HepG2 (cell line): ENCODE measurements at regions not wholly inside any gene's neighbourhood (a gene's known extent, or its start where the extent isn't known, plus 50 kb on each side); places are given as distances from the start of the nearest gene placed in this dataset.

Experiments used
- ATAC-seq: fragments of 200-7000 bp; cut with Tn5 transposase; 3 replicates; pipeline ENCODE4 v1.9.1; 2020; ENCODE audit warnings: mild to moderate bottlenecking, moderate library complexity
- BruUV-seq: library from RNA; stranded (reverse); fragments of 400-500 nt; replicated peaks from 2 replicates; lab custom pipeline; 2021; lab: Mats Ljungman, UMichigan
- CTCF ChIA-PET: fragments of 300-600 bp; formaldehyde crosslinking; extraction: SDS; loops from one replicate; lab custom pipeline; 2021; ENCODE audit warnings: low total read pairs, inconsistent platforms, low intra/inter-chr PET ratio; lab: Yijun Ruan, JAX
- POLR2A ChIA-PET: fragments of 350-600 bp; sonication (Branson Sonifier 250); formaldehyde crosslinking; loops from one replicate; lab custom pipeline; 2020; ENCODE audit warnings: antibody characterized with exemption, inconsistent platforms; lab: Yijun Ruan, JAX
- DNase-seq: peaks from one replicate; pipeline ENCODE4 v3.0.0-alpha.2; 2015; ENCODE audit warnings: low spot score
- FAIRE-seq: peaks from 3 replicates; lab custom pipeline; 2011; peaks lifted over from hg19 to GRCh38; lab: Jason Lieb, UNC
- H2AFZ ChIP-seq: one replicate; pipeline ENCODE4 v1.6.1; 2011; ENCODE audit warnings: low read length, inconsistent platforms
- H3K27ac ChIP-seq: fragments of 300-600 bp; 3 replicates; pipeline ENCODE4 v1.8.0; 2011; ENCODE audit warnings: mixed run types, mild to moderate bottlenecking, mixed read lengths, low read length, inconsistent platforms; ENCODE audit not compliant: insufficient read depth; ENCODE audit errors: extremely low read length
- H3K27me3 ChIP-seq, 2 experiments: fragments of 200-600 bp in 1 of 2; 2 replicates in 1 of 2; 3 replicates in 1 of 2; pipeline versions ENCODE4 v1.6.0 to v1.8.0; 2011; ENCODE audit warnings: low read length in 2 of 2, mild to moderate bottlenecking in 2 of 2, moderate library complexity in 2 of 2, inconsistent platforms in 1 of 2; ENCODE audit not compliant: insufficient read depth in 2 of 2, control insufficient read depth in 1 of 2
- H3K36me3 ChIP-seq, 2 experiments: fragments of 200-600 bp in 1 of 2; replicated peaks in 1 of 2; 2 replicates in 1 of 2; 3 replicates in 1 of 2; pipeline versions ENCODE4 v1.5.1 to v1.8.0; 2011; ENCODE audit warnings: low read length in 2 of 2, inconsistent platforms in 1 of 2; ENCODE audit not compliant: insufficient read depth in 2 of 2, control insufficient read depth in 1 of 2
- H3K4me1 ChIP-seq: 2 replicates; pipeline ENCODE4 v1.5.1; 2012; ENCODE audit warnings: low read length, inconsistent platforms; ENCODE audit not compliant: insufficient read depth
- H3K4me2 ChIP-seq: 2 replicates; pipeline ENCODE4 v1.6.0; 2011; ENCODE audit warnings: low read depth, low read length, inconsistent platforms
- H3K4me3 ChIP-seq, 3 experiments: fragments of 200-600 bp in 1 of 3; sonication (generic), shearing (Covaris generic) in 1 of 3; replicated peaks in 1 of 3; 2 replicates each; pipeline ENCODE4 v1.5.1; 2011 to 2016; ENCODE audit warnings: low read length in 3 of 3, inconsistent platforms in 2 of 3, low read depth in 2 of 3, mild to moderate bottlenecking in 2 of 3, control low read depth in 1 of 3, mixed read lengths in 1 of 3; ENCODE audit not compliant: insufficient read depth in 1 of 3
- H3K79me2 ChIP-seq: one replicate; pipeline ENCODE4 v1.6.1; 2011; ENCODE audit warnings: low read length, inconsistent platforms; ENCODE audit not compliant: insufficient read depth
- H3K9ac ChIP-seq: 2 replicates; pipeline ENCODE4 v1.6.0; 2011; ENCODE audit warnings: mild to moderate bottlenecking, low read depth, low read length, inconsistent platforms; ENCODE audit not compliant: insufficient read depth
- H3K9me3 ChIP-seq: 2 replicates; pipeline ENCODE4 v1.5.1; 2012; ENCODE audit warnings: mild to moderate bottlenecking, low read length
- H4K20me1 ChIP-seq: 2 replicates; pipeline ENCODE4 v1.6.0; 2011; ENCODE audit warnings: inconsistent platforms, mild to moderate bottlenecking, low read length, moderate library complexity; ENCODE audit not compliant: insufficient read depth
- HMG20A ChIP-seq: IDR thresholded peaks from 2 replicates; pipeline ENCODE4 v1.6.1; 2016; ENCODE audit warnings: borderline replicate concordance
- KLF6 ChIP-seq: IDR thresholded peaks from 2 replicates; pipeline ENCODE4 v1.8.0; 2016; ENCODE audit warnings: missing biosample characterization, missing genetic modification reagents
- MED13 ChIP-seq: sonication (generic); formaldehyde crosslinking; IDR thresholded peaks from 2 replicates; pipeline ENCODE4 v1.5.0; 2020; ENCODE audit warnings: missing genetic modification reagents
- MYC ChIP-seq: sonication (generic); formaldehyde crosslinking; IDR thresholded peaks from 2 replicates; pipeline ENCODE4 v1.9.0; 2021; ENCODE audit warnings: missing genetic modification reagents, borderline replicate concordance
- RNF219 ChIP-seq: sonication (generic); formaldehyde crosslinking; IDR thresholded peaks from 2 replicates; pipeline ENCODE4 v1.5.0; 2020; ENCODE audit warnings: mild to moderate bottlenecking, missing genetic modification reagents
- SAFB2 ChIP-seq: sonication (generic); formaldehyde crosslinking; IDR thresholded peaks from 2 replicates; pipeline ENCODE4 v1.5.1; 2020; ENCODE audit warnings: missing genetic modification reagents, low read depth, mild to moderate bottlenecking, borderline replicate concordance
- SAP130 ChIP-seq: IDR thresholded peaks from 2 replicates; pipeline ENCODE4 v1.6.1; 2016; ENCODE audit warnings: low read depth
- SRY ChIP-seq: sonication (generic); formaldehyde crosslinking; IDR thresholded peaks from 2 replicates; pipeline ENCODE4 v1.8.0; 2022; ENCODE audit warnings: mild to moderate bottlenecking, missing genetic modification reagents
- ZMYM2 ChIP-seq: sonication (generic); formaldehyde crosslinking; IDR thresholded peaks from 2 replicates; pipeline ENCODE4 v1.8.0; 2022; ENCODE audit warnings: mild to moderate bottlenecking, missing genetic modification reagents
- ZNF101 ChIP-seq: sonication (generic); formaldehyde crosslinking; IDR thresholded peaks from 2 replicates; pipeline ENCODE4 v1.4.0; 2020; ENCODE audit warnings: mild to moderate bottlenecking, low read depth, missing genetic modification reagents, borderline replicate concordance
- ZNF205 ChIP-seq: IDR thresholded peaks from 2 replicates; pipeline ENCODE4 v1.6.1; 2018; ENCODE audit warnings: missing biosample characterization, missing genetic modification reagents
- ZNF34 ChIP-seq: sonication (generic); formaldehyde crosslinking; IDR thresholded peaks from 2 replicates; pipeline ENCODE4 v1.4.0; 2020; ENCODE audit warnings: mild to moderate bottlenecking, missing genetic modification reagents, borderline replicate concordance
- ZNF382 ChIP-seq: sonication (generic); formaldehyde crosslinking; IDR thresholded peaks from 2 replicates; pipeline ENCODE4 v1.5.0; 2020; ENCODE audit warnings: missing genetic modification reagents, mild to moderate bottlenecking, borderline replicate concordance
- ZNF446 ChIP-seq: sonication (generic); formaldehyde crosslinking; IDR thresholded peaks from 2 replicates; pipeline ENCODE4 v1.5.0; 2020; ENCODE audit warnings: mild to moderate bottlenecking, missing genetic modification reagents
- ZNF746 ChIP-seq: sonication (generic); formaldehyde crosslinking; IDR thresholded peaks from 2 replicates; pipeline ENCODE4 v1.8.0; 2022; ENCODE audit warnings: mild to moderate bottlenecking, missing genetic modification reagents
- WGBS: methylation state at CpG from one replicate; pipeline ENCODE4 v1.1.6; 2017; ENCODE audit warnings: low lambda C conversion rate; 5-methylcytosine and 5-hydroxymethylcytosine counted together
- in situ Hi-C: cut with HindIII; loops from 2 replicates; pipeline ENCODE4 v1.10.0; 2017; ENCODE audit warnings: low pct_unique_long_range_greater_than_20kb; ENCODE audit not compliant: extremely low pct_ligation_motif_present
- intact Hi-C: fragments of 100-400 bp; cut with micrococcal nuclease; formaldehyde crosslinking; loops from one replicate; pipeline ENCODE4 v1.10.0; 2022; ENCODE audit not compliant: unreplicated experiment
- TF ChIP-seq, protein P1 (sequence below): sonication (generic); formaldehyde crosslinking; IDR thresholded peaks from 2 replicates; pipeline ENCODE4 v1.4.0; 2020; ENCODE audit warnings: mild to moderate bottlenecking, missing genetic modification reagents

DNA sequence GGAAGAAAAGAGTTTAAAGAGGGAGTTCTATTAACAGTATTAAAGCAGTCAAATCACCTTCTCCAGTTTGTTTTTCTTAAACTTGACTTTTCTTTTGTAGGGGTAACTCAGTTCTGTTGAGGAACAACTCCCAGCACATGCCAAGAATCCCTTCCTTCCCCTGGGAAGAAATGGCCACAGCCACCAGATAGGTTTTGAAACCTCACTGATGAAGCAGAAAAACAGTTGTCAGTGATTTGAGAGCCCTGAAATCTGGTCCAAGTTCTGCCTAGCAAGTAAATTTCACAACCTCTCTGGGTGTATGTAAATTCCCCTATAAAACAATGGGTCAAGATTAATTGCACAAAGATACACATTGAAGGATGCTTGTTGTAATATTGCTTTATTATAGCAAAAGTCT, 167.1 kb downstream of the DHX15 start:
- intact Hi-C loops = loop anchor here (5.0 to 10.0 kb wide), 2 partner anchors 640 to 1282 kb away; no protein-coding TSS in a partner anchor

GRCh38 chr4:24416293-24416692, 168.1 kb downstream of the DHX15 start:
- Histone ChIP-seq H3K4me3 (no peak overlapping the region), H3K79me2 (no peaks in the 10 kb centered on the region), H2AFZ (no peak overlapping the region), H3K9ac (no peak overlapping the region), H3K4me1 (no peaks in the 10 kb centered on the region), H3K27ac (no peak overlapping the region), H3K4me2 (no peak overlapping the region), H3K9me3 (no peaks in the 10 kb centered on the region), H3K27me3 (0 out of 5 replicates have a peak, but pooled peaks cover 0 to 4% of the 10 kb centered on the region in 2 experiments), H4K20me1 (no peaks in the 10 kb centered on the region), H3K36me3 (no peaks in the 10 kb centered on the region)
- no TSS peak for BruUV-seq
- CTCF ChIA-PET = no interaction called here
- no peak for DNase-seq
- in situ Hi-C loops (loop anchor here (25.0 kb wide), 1 partner anchor 729 kb away; no protein-coding TSS in a partner anchor), intact Hi-C loops (loop anchor here (5.0 to 10.0 kb wide), 2 partner anchors 639 to 1281 kb away; no protein-coding TSS in a partner anchor)
- POLR2A ChIA-PET = no interaction called here
- WGBS = 33% methylated on average over 5 of the region's 5 CpGs
- FAIRE-seq = no peak
- ATAC-seq = no peak
- TF ChIP-seq, protein P1, sequence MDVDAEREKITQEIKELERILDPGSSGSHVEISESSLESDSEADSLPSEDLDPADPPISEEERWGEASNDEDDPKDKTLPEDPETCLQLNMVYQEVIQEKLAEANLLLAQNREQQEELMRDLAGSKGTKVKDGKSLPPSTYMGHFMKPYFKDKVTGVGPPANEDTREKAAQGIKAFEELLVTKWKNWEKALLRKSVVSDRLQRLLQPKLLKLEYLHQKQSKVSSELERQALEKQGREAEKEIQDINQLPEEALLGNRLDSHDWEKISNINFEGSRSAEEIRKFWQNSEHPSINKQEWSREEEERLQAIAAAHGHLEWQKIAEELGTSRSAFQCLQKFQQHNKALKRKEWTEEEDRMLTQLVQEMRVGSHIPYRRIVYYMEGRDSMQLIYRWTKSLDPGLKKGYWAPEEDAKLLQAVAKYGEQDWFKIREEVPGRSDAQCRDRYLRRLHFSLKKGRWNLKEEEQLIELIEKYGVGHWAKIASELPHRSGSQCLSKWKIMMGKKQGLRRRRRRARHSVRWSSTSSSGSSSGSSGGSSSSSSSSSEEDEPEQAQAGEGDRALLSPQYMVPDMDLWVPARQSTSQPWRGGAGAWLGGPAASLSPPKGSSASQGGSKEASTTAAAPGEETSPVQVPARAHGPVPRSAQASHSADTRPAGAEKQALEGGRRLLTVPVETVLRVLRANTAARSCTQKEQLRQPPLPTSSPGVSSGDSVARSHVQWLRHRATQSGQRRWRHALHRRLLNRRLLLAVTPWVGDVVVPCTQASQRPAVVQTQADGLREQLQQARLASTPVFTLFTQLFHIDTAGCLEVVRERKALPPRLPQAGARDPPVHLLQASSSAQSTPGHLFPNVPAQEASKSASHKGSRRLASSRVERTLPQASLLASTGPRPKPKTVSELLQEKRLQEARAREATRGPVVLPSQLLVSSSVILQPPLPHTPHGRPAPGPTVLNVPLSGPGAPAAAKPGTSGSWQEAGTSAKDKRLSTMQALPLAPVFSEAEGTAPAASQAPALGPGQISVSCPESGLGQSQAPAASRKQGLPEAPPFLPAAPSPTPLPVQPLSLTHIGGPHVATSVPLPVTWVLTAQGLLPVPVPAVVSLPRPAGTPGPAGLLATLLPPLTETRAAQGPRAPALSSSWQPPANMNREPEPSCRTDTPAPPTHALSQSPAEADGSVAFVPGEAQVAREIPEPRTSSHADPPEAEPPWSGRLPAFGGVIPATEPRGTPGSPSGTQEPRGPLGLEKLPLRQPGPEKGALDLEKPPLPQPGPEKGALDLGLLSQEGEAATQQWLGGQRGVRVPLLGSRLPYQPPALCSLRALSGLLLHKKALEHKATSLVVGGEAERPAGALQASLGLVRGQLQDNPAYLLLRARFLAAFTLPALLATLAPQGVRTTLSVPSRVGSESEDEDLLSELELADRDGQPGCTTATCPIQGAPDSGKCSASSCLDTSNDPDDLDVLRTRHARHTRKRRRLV = no peak
- no peak for TF ChIP-seq ZNF34 (CRISPR knock-in tag)
- TF ChIP-seq SRY (CRISPR knock-in tag) = no peak
- TF ChIP-seq KLF6 (CRISPR knock-in tag) = no peak
- no peak for TF ChIP-seq MED13 (CRISPR knock-in tag)
- TF ChIP-seq SAP130 = no peak
- no peak for TF ChIP-seq MYC (CRISPR knock-in tag)
- TF ChIP-seq ZMYM2 (CRISPR knock-in tag) = no peak
- TF ChIP-seq ZNF205 = no peak
- TF ChIP-seq ZNF101 (CRISPR knock-in tag) = no peak
- TF ChIP-seq RNF219 (CRISPR knock-in tag) = no peak

More for the DNA sequence above, 167.1 kb downstream of the DHX15 start:
- 0 out of 5 replicates have a peak, but pooled peaks cover 0 to 4% of the 10 kb centered on the region in 2 experiments for H3K27me3 ChIP-seq
- no peak for TF ChIP-seq SAFB2 (CRISPR knock-in tag)
- TF ChIP-seq HMG20A = no peak
- TF ChIP-seq ZNF446 (CRISPR knock-in tag) = no peak
- TF ChIP-seq ZNF746 = no peak
- TF ChIP-seq ZNF382 = no peak
- no peak overlapping the region for H3K4me3 ChIP-seq
- no TSS peak for BruUV-seq
- no peak overlapping the region for H3K27ac ChIP-seq
- H3K4me1 ChIP-seq = no peaks in the 10 kb centered on the region
- H3K79me2 ChIP-seq = no peaks in the 10 kb centered on the region
- H4K20me1 ChIP-seq = no peaks in the 10 kb centered on the region
- H3K9ac ChIP-seq = no peak overlapping the region
- in situ Hi-C loops = loop anchor here (25.0 kb wide), 1 partner anchor 730 kb away; no protein-coding TSS in a partner anchor
- CTCF ChIA-PET = no interaction called here
- POLR2A ChIA-PET = no interaction called here
- no peak for FAIRE-seq
- H3K4me2 ChIP-seq = no peak overlapping the region
- no peaks in the 10 kb centered on the region for H3K9me3 ChIP-seq
- no peak overlapping the region for H2AFZ ChIP-seq
- ATAC-seq = no peak
- H3K36me3 ChIP-seq = no peaks in the 10 kb centered on the region
- no peak for DNase-seq
